RPMI8226 (cell line): ENCODE measurements at regions not wholly inside any gene's neighbourhood (a gene's known extent, or its start where the extent isn't known, plus 50 kb on each side); places are given as distances from the start of the nearest gene placed in this dataset.
A peak's percentile ranks its signal among the peaks of the same experiment; 100 is the strongest.

Source experiments
- DNase-seq: peaks from one replicate; pipeline ENCODE4 v3.0.0-alpha.2; 2015

GRCh38 chrX:128165884-128166408 lies 113.7 kb upstream of the ACTRT1 start:
- no peak for DNase-seq

- DNase-seq = no peak
Measured at GRCh38 chrX:128156204-128156603, 104.0 kb upstream of the ACTRT1 start.

GRCh38 chrX:128142745-128143144 lies 90.5 kb upstream of the ACTRT1 start:
- DNase-seq = no peak

- peak; percentile 6 for DNase-seq
Measured at GRCh38 chrX:128106630-128107029, 54.4 kb upstream of the ACTRT1 start.

- no peak for DNase-seq
Measured at GRCh38 chrX:128105659-128106058, 53.5 kb upstream of the ACTRT1 start.
